ENCODE measurements at regions not wholly inside any gene's neighbourhood (a gene's known extent, or its start where the extent isn't known, plus 50 kb on each side); places are given as distances from the start of the nearest gene placed in this dataset.

DNA sequence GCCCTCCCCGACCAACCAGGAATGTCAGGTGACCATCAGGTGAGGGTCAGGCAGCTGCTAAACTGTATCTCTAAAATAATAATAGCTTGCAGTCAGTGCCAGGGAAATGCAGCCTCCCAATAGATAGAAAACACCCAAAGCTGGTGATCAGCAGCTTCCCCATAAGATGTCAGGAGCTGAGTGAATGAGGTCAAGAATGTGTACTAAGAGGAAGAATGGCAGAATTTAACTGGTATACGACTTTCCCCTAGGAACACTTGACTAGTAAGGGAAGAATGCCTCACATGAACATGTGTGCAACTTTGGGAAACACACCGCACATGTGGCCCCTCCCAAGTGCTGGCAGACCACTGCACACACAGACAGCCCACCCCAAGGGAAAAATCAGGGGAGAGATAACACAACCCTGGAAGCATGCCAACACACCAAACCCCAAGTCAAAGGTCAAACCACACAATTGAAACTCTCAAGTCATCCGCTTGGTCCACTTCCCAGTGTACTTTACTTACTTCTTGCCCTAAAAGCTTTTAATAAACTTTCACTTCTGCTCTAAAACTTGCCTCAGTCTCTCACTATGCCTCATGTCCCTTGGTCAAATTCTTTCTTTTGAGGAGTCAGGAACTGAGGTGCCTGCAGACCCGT, 806.5 kb downstream of the OTOL1 start:
- H3K27ac ChIP-seq (ENCODE audit: insufficient read length, low read depth, low read length) = no peak overlapping the region
- no peak overlapping the region for H2AK5ac ChIP-seq (ENCODE audit: insufficient read length, low read length)
- no peaks in the 10 kb centered on the region for H3K9me3 ChIP-seq (ENCODE audit: control insufficient read depth, low read depth, low read length)
- no peak overlapping the region for H3K4ac ChIP-seq (ENCODE audit: low read depth, low read length)
- no peak for DNase-seq
- no peak overlapping the region for H2BK12ac ChIP-seq (ENCODE audit: insufficient read length, low read depth, low read length)
- H3K79me2 ChIP-seq (ENCODE audit: insufficient read depth, low read length) = no peaks in the 10 kb centered on the region
- H2BK20ac ChIP-seq (ENCODE audit: low read depth, low read length, poor library complexity, severe bottlenecking) = no peak overlapping the region
- no peak overlapping the region for H3K14ac ChIP-seq (ENCODE audit: insufficient read depth, low read length)
- no peak overlapping the region for H3K23ac ChIP-seq (ENCODE audit: insufficient read length, low read depth, low read length)
- H3K4me1 Mint-ChIP-seq = peaks cover 0 to 3% of the 10 kb centered on the region in 2 experiments; a peak in 2 of 4 replicates
- TF ChIP-seq, protein P1, sequence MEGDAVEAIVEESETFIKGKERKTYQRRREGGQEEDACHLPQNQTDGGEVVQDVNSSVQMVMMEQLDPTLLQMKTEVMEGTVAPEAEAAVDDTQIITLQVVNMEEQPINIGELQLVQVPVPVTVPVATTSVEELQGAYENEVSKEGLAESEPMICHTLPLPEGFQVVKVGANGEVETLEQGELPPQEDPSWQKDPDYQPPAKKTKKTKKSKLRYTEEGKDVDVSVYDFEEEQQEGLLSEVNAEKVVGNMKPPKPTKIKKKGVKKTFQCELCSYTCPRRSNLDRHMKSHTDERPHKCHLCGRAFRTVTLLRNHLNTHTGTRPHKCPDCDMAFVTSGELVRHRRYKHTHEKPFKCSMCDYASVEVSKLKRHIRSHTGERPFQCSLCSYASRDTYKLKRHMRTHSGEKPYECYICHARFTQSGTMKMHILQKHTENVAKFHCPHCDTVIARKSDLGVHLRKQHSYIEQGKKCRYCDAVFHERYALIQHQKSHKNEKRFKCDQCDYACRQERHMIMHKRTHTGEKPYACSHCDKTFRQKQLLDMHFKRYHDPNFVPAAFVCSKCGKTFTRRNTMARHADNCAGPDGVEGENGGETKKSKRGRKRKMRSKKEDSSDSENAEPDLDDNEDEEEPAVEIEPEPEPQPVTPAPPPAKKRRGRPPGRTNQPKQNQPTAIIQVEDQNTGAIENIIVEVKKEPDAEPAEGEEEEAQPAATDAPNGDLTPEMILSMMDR (conservative IDR thresholded peaks at IDR 0.05) = no peak
- no peaks in the 10 kb centered on the region for H4K20me1 ChIP-seq (ENCODE audit: control insufficient read depth, insufficient read depth, insufficient read length)
- H3K9ac ChIP-seq (ENCODE audit: extremely low read depth, insufficient read length, low read length) = no peak overlapping the region
- no peak overlapping the region for H4K8ac ChIP-seq (replicated peaks; ENCODE audit: insufficient read length, low read depth, low read length)
- no peak overlapping the region for H3T11ph ChIP-seq (ENCODE audit: low read length)
- no peak overlapping the region for H3K4me3 Mint-ChIP-seq
- H3K4me2 ChIP-seq (ENCODE audit: insufficient read depth, insufficient read length, low read length) = no peak overlapping the region
- no peak overlapping the region for H2BK120ac ChIP-seq (ENCODE audit: low read depth, low read length, poor library complexity, severe bottlenecking)
- no peak overlapping the region for H3K27ac Mint-ChIP-seq
- H3K18ac ChIP-seq (ENCODE audit: insufficient read length, low read depth, low read length) = no peak overlapping the region
- H3K23me2 ChIP-seq (ENCODE audit: insufficient read length, low read depth, low read length, poor library complexity, severe bottlenecking) = no peaks in the 10 kb centered on the region
- H3K27me3 ChIP-seq (ENCODE audit: insufficient read depth, low read length) = no peaks in the 10 kb centered on the region
- WGBS (ENCODE audit: extremely low coverage, insufficient read length, low lambda C conversion rate) = no CpG with 5 or more reads among the region's 5 CpGs
- H3K27me3 Mint-ChIP-seq (ENCODE audit: low read depth) = no peaks in the 10 kb centered on the region
- H3K56ac ChIP-seq (ENCODE audit: insufficient read length, low read depth, low read length) = no peak overlapping the region
- no peaks in the 10 kb centered on the region for H3K79me1 ChIP-seq (ENCODE audit: insufficient read depth, low read depth, low read length, poor library complexity, severe bottlenecking)
- no peak overlapping the region for H4K91ac ChIP-seq (ENCODE audit: insufficient read length, low read depth, low read length)
- no peak overlapping the region for H4K5ac ChIP-seq (ENCODE audit: insufficient read length, low read depth, low read length)
- H3K36me3 Mint-ChIP-seq (ENCODE audit: insufficient read depth in 1 of 3, low read depth in 3 of 3) = peaks cover 0 to 1% (median 0%) of the 10 kb centered on the region in 3 experiments; a peak in 4 of 7 replicates
- H2BK15ac ChIP-seq (ENCODE audit: low read depth, low read length) = no peak overlapping the region
- H2BK5ac ChIP-seq (ENCODE audit: insufficient read length, low read length) = no peak overlapping the region
- H3K9me3 Mint-ChIP-seq = peaks cover 0 to 2% of the 10 kb centered on the region in 2 experiments; a peak in 2 of 5 replicates
- H3K4me1 ChIP-seq (ENCODE audit: insufficient read depth, low read length) = no peaks in the 10 kb centered on the region
- no peak overlapping the region for H2AFZ ChIP-seq (ENCODE audit: low read length)

All from H9 (cell line).